Thoracic aorta (tissue), 2 donors: ENCODE measurements at regions not wholly inside any gene's neighbourhood (a gene's known extent, or its start where the extent isn't known, plus 50 kb on each side); places are given as distances from the start of the nearest gene placed in this dataset.

Experiments
- ATAC-seq: fragments of 150-250 bp; one replicate; pipeline ENCODE4 v1.8.0; 2017; ENCODE audit warnings: low read depth; ENCODE audit not compliant: insufficient number of reproducible peaks, low FRiP score
- DNase-seq: peaks from one replicate; pipeline ENCODE4 v3.0.0-alpha.2; 2020; ENCODE audit warnings: low spot score
- H3K27ac ChIP-seq, 2 donors: fragments of 200-600 bp; sonication (generic); 1 replicate in 1 of 2; 2 replicates in 1 of 2; pipeline ENCODE4 v1.5.1; 2016; ENCODE audit warnings: mild to moderate bottlenecking in 2 of 2, moderate library complexity in 2 of 2
- H3K27me3 ChIP-seq: fragments of 200-600 bp; sonication (generic); replicated peaks from 2 replicates; pipeline ENCODE4 v1.6.0; 2016; ENCODE audit warnings: mild to moderate bottlenecking; ENCODE audit not compliant: insufficient read depth
- H3K36me3 ChIP-seq: fragments of 200-600 bp; sonication (generic); one replicate; pipeline ENCODE4 v1.5.1; 2016
- H3K4me1 ChIP-seq, 2 donors: fragments of 200-600 bp; sonication (generic); 1 replicate in 1 of 2; 2 replicates in 1 of 2; pipeline versions ENCODE4 v1.5.1 to v1.6.0; 2016; ENCODE audit warnings: low read depth in 2 of 2, mild to moderate bottlenecking in 1 of 2; ENCODE audit not compliant: control insufficient read depth in 1 of 2
- H3K4me3 ChIP-seq: fragments of 200-600 bp; sonication (generic); 2 replicates; pipeline ENCODE4 v1.5.1; 2016; ENCODE audit warnings: mild to moderate bottlenecking
- H3K9me3 ChIP-seq: fragments of 200-600 bp; sonication (generic); 2 replicates; pipeline ENCODE4 v1.5.1; 2016
- TF ChIP-seq, protein P1 (sequence below): fragments of 200-600 bp; sonication (generic); IDR thresholded peaks from one replicate; pipeline ENCODE4 v1.5.1; 2019; ENCODE audit warnings: antibody characterized with exemption

GRCh38 chr18:29647700-29648099, 1394.8 kb downstream of the DSC3 start:
- ATAC-seq = no peak
- Histone ChIP-seq H3K27ac (no peak overlapping the region), H3K4me3 (no peak overlapping the region), H3K4me1 (no peaks in the 10 kb centered on the region), H3K36me3 (no peaks in the 10 kb centered on the region), H3K27me3 (no peaks in the 10 kb centered on the region), H3K9me3 (no peaks in the 10 kb centered on the region)
- TF ChIP-seq, protein P1, sequence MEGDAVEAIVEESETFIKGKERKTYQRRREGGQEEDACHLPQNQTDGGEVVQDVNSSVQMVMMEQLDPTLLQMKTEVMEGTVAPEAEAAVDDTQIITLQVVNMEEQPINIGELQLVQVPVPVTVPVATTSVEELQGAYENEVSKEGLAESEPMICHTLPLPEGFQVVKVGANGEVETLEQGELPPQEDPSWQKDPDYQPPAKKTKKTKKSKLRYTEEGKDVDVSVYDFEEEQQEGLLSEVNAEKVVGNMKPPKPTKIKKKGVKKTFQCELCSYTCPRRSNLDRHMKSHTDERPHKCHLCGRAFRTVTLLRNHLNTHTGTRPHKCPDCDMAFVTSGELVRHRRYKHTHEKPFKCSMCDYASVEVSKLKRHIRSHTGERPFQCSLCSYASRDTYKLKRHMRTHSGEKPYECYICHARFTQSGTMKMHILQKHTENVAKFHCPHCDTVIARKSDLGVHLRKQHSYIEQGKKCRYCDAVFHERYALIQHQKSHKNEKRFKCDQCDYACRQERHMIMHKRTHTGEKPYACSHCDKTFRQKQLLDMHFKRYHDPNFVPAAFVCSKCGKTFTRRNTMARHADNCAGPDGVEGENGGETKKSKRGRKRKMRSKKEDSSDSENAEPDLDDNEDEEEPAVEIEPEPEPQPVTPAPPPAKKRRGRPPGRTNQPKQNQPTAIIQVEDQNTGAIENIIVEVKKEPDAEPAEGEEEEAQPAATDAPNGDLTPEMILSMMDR = no peak
- DNase-seq = no peak

DNA sequence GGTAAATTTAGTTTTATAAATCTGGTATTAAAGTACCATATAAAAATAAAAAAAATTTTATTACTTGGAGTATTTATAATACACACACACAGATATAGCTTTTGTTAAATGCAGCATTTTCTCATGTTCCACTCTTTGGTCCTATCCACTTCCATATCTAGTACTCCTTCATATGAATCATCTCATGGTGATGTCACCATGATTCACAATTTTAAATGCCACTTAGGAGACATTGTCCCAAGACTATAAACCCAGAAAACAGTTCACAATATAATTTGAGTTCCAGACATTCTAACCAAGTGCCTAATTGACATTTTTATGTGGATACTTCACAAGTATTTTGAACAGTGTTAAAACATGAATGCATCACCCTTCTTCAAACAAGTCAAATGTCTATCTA, 1398.3 kb downstream of the DSC3 start:
- H3K27ac ChIP-seq = no peak overlapping the region
- no peaks in the 10 kb centered on the region for H3K4me1 ChIP-seq
- ATAC-seq = no peak
- H3K9me3 ChIP-seq = no peaks in the 10 kb centered on the region
- TF ChIP-seq, protein P1 = no peak
- no peak for DNase-seq
- H3K4me3 ChIP-seq = no peak overlapping the region
- H3K27me3 ChIP-seq = no peaks in the 10 kb centered on the region
- no peaks in the 10 kb centered on the region for H3K36me3 ChIP-seq

- Histone ChIP-seq H3K27me3 (no peaks in the 10 kb centered on the region), H3K36me3 (no peaks in the 10 kb centered on the region), H3K9me3 (no peaks in the 10 kb centered on the region), H3K4me1 (no peaks in the 10 kb centered on the region), H3K4me3 (no peak overlapping the region), H3K27ac (no peak overlapping the region)
- no peak for DNase-seq
- ATAC-seq = no peak
- TF ChIP-seq, protein P1 = no peak
Measured at GRCh38 chr18:29629493-29630036, 1413.0 kb downstream of the DSC3 start.

GRCh38 chr18:29626094-29626493, 1416.4 kb downstream of the DSC3 start:
- H3K9me3 ChIP-seq = no peaks in the 10 kb centered on the region
- H3K27ac ChIP-seq = no peak overlapping the region
- no peak overlapping the region for H3K4me3 ChIP-seq
- H3K27me3 ChIP-seq = no peaks in the 10 kb centered on the region
- no peaks in the 10 kb centered on the region for H3K36me3 ChIP-seq
- no peak for ATAC-seq
- TF ChIP-seq, protein P1 = no peak
- no peak for DNase-seq
- H3K4me1 ChIP-seq = no peaks in the 10 kb centered on the region

DNA sequence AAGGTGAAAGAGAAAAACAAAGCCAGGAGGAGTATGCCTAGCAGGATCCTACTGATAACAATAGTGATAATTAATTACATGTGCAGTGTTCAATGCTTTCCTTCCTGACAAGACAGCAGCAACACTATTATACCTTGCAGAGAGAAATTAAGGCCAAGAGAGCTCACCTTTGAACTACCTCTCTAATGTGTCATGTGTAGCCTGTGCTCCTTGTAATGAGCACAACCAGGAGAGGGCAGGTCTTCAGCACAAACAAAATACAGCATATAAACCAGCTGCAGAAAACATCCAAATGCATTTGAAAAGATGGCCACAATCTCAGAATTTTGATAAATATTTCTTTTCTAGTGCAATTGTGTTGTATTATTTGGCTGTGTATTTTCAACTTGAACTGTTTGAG, 1425.7 kb downstream of the DSC3 start:
- TF ChIP-seq, protein P1 = no peak
- no peaks in the 10 kb centered on the region for H3K27me3 ChIP-seq
- no peaks in the 10 kb centered on the region for H3K36me3 ChIP-seq
- ATAC-seq (no peak), DNase-seq (no peak)
- H3K4me3 ChIP-seq = no peak overlapping the region
- no peaks in the 10 kb centered on the region for H3K9me3 ChIP-seq
- H3K4me1 ChIP-seq = no peaks in the 10 kb centered on the region
- no peak overlapping the region for H3K27ac ChIP-seq
